GM12878 (cell line): ENCODE measurements at regions not wholly inside any gene's neighbourhood (a gene's known extent, or its start where the extent isn't known, plus 50 kb on each side); places are given as distances from the start of the nearest gene placed in this dataset.

ENCODE experiments used
- ATAC-seq: fragments of 200-7000 bp; cut with Tn5 transposase; 3 replicates; pipeline ENCODE4 v1.9.1; 2020; ENCODE audit warnings: mild to moderate bottlenecking, moderate library complexity
- BruUV-seq: library from RNA; stranded (reverse); fragments of 400-500 nt; replicated peaks from 2 replicates; lab custom pipeline; 2021; lab: Mats Ljungman, UMichigan
- CTCF ChIA-PET: fragments of 300-600 bp; sonication (Branson Sonifier 250); formaldehyde crosslinking; extraction: SDS; loops from one replicate; lab custom pipeline; 2021; ENCODE audit warnings: inconsistent platforms; lab: Yijun Ruan, JAX
- POLR2A ChIA-PET: fragments of 350-600 bp; formaldehyde crosslinking; extraction: SDS; loops from one replicate; lab custom pipeline; 2021; ENCODE audit warnings: inconsistent platforms; lab: Charles Lee
- RAD21 ChIA-PET: fragments of 300-600 bp; sonication (Branson Sonifier 250); formaldehyde crosslinking; loops from one replicate; lab custom pipeline; 2023; ENCODE audit warnings: antibody characterized with exemption; ENCODE audit not compliant: unreplicated experiment; lab: Charles Lee
- SMC1A ChIA-PET: fragments of 300-600 bp; sonication (Branson Sonifier 250); formaldehyde crosslinking; loops from one replicate; lab custom pipeline; 2023; ENCODE audit not compliant: unreplicated experiment, uncharacterized antibody; lab: Charles Lee
- DNase-seq: peaks from one replicate; pipeline ENCODE4 v3.0.0-alpha.2; 2011; ENCODE audit warnings: low read depth, low spot score
- FAIRE-seq: peaks from 3 replicates; lab custom pipeline; 2011; peaks lifted over from hg19 to GRCh38; lab: Jason Lieb, UNC
- H2AFZ ChIP-seq: 2 replicates; pipeline ENCODE4 v1.6.0; 2011; ENCODE audit warnings: low read depth, low read length, control low read depth; ENCODE audit not compliant: control insufficient read depth
- H3K27ac ChIP-seq: 2 replicates; pipeline ENCODE4 v1.5.1; 2011; ENCODE audit warnings: control low read depth; ENCODE audit not compliant: control insufficient read depth, insufficient read depth
- H3K27me3 ChIP-seq, 2 experiments: replicated peaks in 1 of 2; 2 replicates each; pipeline versions ENCODE4 v1.6.0 to v1.6.1; 2011; ENCODE audit warnings: low read length in 1 of 2; ENCODE audit not compliant: control insufficient read depth in 2 of 2, insufficient read depth in 2 of 2
- H3K36me3 ChIP-seq, 2 experiments: 2 replicates each; pipeline ENCODE4 v1.5.1; 2011; ENCODE audit warnings: low read length in 1 of 2; ENCODE audit not compliant: control insufficient read depth in 2 of 2, insufficient read depth in 2 of 2
- H3K4me1 ChIP-seq: 2 replicates; pipeline ENCODE4 v1.6.1; 2011; ENCODE audit warnings: mild to moderate bottlenecking, low read length, moderate library complexity, mixed read lengths; ENCODE audit not compliant: control insufficient read depth, insufficient read depth
- H3K4me2 ChIP-seq: 2 replicates; pipeline ENCODE4 v1.6.0; 2011; ENCODE audit warnings: control low read depth; ENCODE audit not compliant: control insufficient read depth, insufficient read depth
- H3K4me3 ChIP-seq: fragments of 200-600 bp; sonication (generic); 2 replicates; pipeline ENCODE4 v1.5.1; 2016
- H3K79me2 ChIP-seq: 2 replicates; pipeline ENCODE4 v1.6.0; 2011; ENCODE audit warnings: low read length; ENCODE audit not compliant: control insufficient read depth, insufficient read depth
- H3K9ac ChIP-seq: 2 replicates; pipeline ENCODE4 v1.8.0; 2011; ENCODE audit warnings: low read length, control low read depth, mixed read lengths; ENCODE audit not compliant: control insufficient read depth, insufficient read depth
- H3K9me3 ChIP-seq: replicated peaks from 3 replicates; pipeline ENCODE4 v1.5.1; 2011; ENCODE audit warnings: mild to moderate bottlenecking, low read length; ENCODE audit not compliant: control insufficient read depth, insufficient read depth
- H4K20me1 ChIP-seq: 2 replicates; pipeline ENCODE4 v1.6.0; 2011; ENCODE audit not compliant: control insufficient read depth, insufficient read depth
- BMI1 ChIP-seq: fragments of 450-650 bp; IDR thresholded peaks from 2 replicates; pipeline ENCODE4 v1.6.1; 2016; ENCODE audit warnings: mild to moderate bottlenecking, moderate library complexity, borderline replicate concordance
- CREB1 ChIP-seq: IDR thresholded peaks from 2 replicates; pipeline ENCODE4 v1.6.1; 2012; ENCODE audit warnings: low read depth, mild to moderate bottlenecking, inconsistent platforms
- CREM ChIP-seq: IDR thresholded peaks from 2 replicates; pipeline ENCODE4 v1.6.1; 2014; ENCODE audit warnings: antibody characterized with exemption, low read depth
- EP300 ChIP-seq, 2 experiments: fragments of 150-350 bp in 1 of 2; IDR thresholded peaks; 2 replicates each; pipeline ENCODE4 v1.6.1; 2011 to 2012; ENCODE audit warnings: low read depth in 2 of 2, low read length in 2 of 2, borderline replicate concordance in 1 of 2, improper control_type of control experiment in 1 of 2, inconsistent platforms in 1 of 2; ENCODE audit not compliant: control insufficient read depth in 1 of 2
- MXI1 ChIP-seq: fragments of 150-350 bp; IDR thresholded peaks from 2 replicates; pipeline ENCODE4 v1.6.1; 2011; ENCODE audit warnings: low read depth, mild to moderate bottlenecking, inconsistent platforms, low read length, improper control_type of control experiment
- NFXL1 ChIP-seq: fragments of 450-650 bp; IDR thresholded peaks from 2 replicates; pipeline ENCODE4 v1.6.1; 2017; ENCODE audit warnings: antibody characterized with exemption, mild to moderate bottlenecking, borderline replicate concordance
- RB1 ChIP-seq: fragments of 450-650 bp; formaldehyde crosslinking; IDR thresholded peaks from 2 replicates; pipeline ENCODE4 v1.6.1; 2017; ENCODE audit warnings: mild to moderate bottlenecking, borderline replicate concordance
- REST ChIP-seq: IDR thresholded peaks from 2 replicates; pipeline ENCODE4 v1.6.1; 2012; ENCODE audit warnings: mild to moderate bottlenecking, low read depth, low read length
- SIX5 ChIP-seq: IDR thresholded peaks from 2 replicates; pipeline ENCODE4 v1.6.1; 2011; ENCODE audit warnings: mild to moderate bottlenecking, low read depth, low read length, moderate library complexity; ENCODE audit not compliant: severe bottlenecking
- SP1 ChIP-seq: IDR thresholded peaks from one replicate; pipeline ENCODE4 v1.6.1; 2011; ENCODE audit warnings: low read depth, low read length
- SREBF1 ChIP-seq: IDR thresholded peaks from 2 replicates; pipeline ENCODE4 v1.6.1; 2012; ENCODE audit warnings: mild to moderate bottlenecking, low read length
- WRNIP1 ChIP-seq: IDR thresholded peaks from 2 replicates; pipeline ENCODE4 v1.6.1; 2011; ENCODE audit warnings: low read depth, low read length, improper control_type of control experiment, borderline replicate concordance
- ZNF592 ChIP-seq: fragments of 450-650 bp; IDR thresholded peaks from 2 replicates; pipeline ENCODE4 v1.6.1; 2017; ENCODE audit warnings: mild to moderate bottlenecking, moderate library complexity
- ZNF622 ChIP-seq: fragments of 450-650 bp; IDR thresholded peaks from 2 replicates; pipeline ENCODE4 v1.6.1; 2017; ENCODE audit warnings: mild to moderate bottlenecking, inconsistent platforms
- ZZZ3 ChIP-seq: IDR thresholded peaks from 2 replicates; pipeline ENCODE4 v1.6.1; 2011; ENCODE audit warnings: low read depth; ENCODE audit not compliant: control insufficient read depth, insufficient read length
- in situ Hi-C: fragments of 300-500 bp; cut with MboI; formaldehyde crosslinking; loops from 9 replicates; pipeline ENCODE4 v1.14.3; 2018; ENCODE audit warnings: mixed read lengths
- intact Hi-C: fragments of 100-400 bp; cut with micrococcal nuclease; formaldehyde crosslinking; loops from one replicate; pipeline ENCODE4 v1.14.2; 2022; ENCODE audit not compliant: unreplicated experiment

- TF ChIP-seq ZNF592 (no peak), SIX5 (no peak), RB1 (no peak), ZZZ3 (no peak), ZNF622 (no peak), SREBF1 (no peak), EP300 (IDR thresholded peaks at IDR 0.05; ENCODE audit: borderline replicate concordance in 1 of 2, control insufficient read depth in 1 of 2, low read depth in 2 of 2, low read length in 2 of 2) (no peak), MXI1 (no peak), NFXL1 (no peak)
Measured at GRCh38 chr16:49085686-49086085, 196.0 kb downstream of the CBLN1 start (continued).

- in situ Hi-C loops, result no loop called here
- intact Hi-C loops, result no loop called here
- no peak for FAIRE-seq
- no peak overlapping the region for H3K27ac ChIP-seq
- H2AFZ ChIP-seq, result no peak overlapping the region
- RAD21 ChIA-PET, result no interaction called here
- H3K4me3 ChIP-seq, result no peak overlapping the region
- POLR2A ChIA-PET, result no interaction called here
- no peaks in the 10 kb centered on the region for H3K79me2 ChIP-seq
- TF ChIP-seq ZZZ3, result no peak
- no peak for TF ChIP-seq WRNIP1
- TF ChIP-seq BMI1, result no peak
- peak; percentile 58 for TF ChIP-seq CREB1
- TF ChIP-seq SREBF1, result no peak
- TF ChIP-seq REST, result no peak
- no peak for TF ChIP-seq CREM
- TF ChIP-seq SP1, result no peak
- TF ChIP-seq, all 136 proteins: peak for 1
- CTCF ChIA-PET, result no interaction called here
- no peaks in the 10 kb centered on the region for H3K4me1 ChIP-seq
- no TSS peak for BruUV-seq
- no peaks in the 10 kb centered on the region; the same call in 2 of the 3 replicates for H3K9me3 ChIP-seq
- no peaks in the 10 kb centered on the region for H3K36me3 ChIP-seq
- ATAC-seq (no peak), DNase-seq (no peak)
- SMC1A ChIA-PET, result no interaction called here
- no peaks in the 10 kb centered on the region for H4K20me1 ChIP-seq
- H3K9ac ChIP-seq, result no peak overlapping the region
- H3K27me3 ChIP-seq, result no peaks in the 10 kb centered on the region
- H3K4me2 ChIP-seq, result no peak overlapping the region
Measured at GRCh38 chr16:49084628-49085390, 196.8 kb downstream of the CBLN1 start.
